GM10266 (cell line): ENCODE measurements at regions not wholly inside any gene's neighbourhood (a gene's known extent, or its start where the extent isn't known, plus 50 kb on each side); places are given as distances from the start of the nearest gene placed in this dataset.

Experiments used
- DNase-seq: peaks from one replicate; pipeline ENCODE4 v3.0.0; 2012; ENCODE audit errors: extremely low spot score
- TF ChIP-seq, protein P1 (sequence below): IDR thresholded peaks from 2 replicates; pipeline ENCODE4 v1.5.1; 2012; ENCODE audit warnings: mild to moderate bottlenecking, low read depth; ENCODE audit not compliant: control insufficient read depth, insufficient read depth; ENCODE audit errors: missing control alignments

DNA sequence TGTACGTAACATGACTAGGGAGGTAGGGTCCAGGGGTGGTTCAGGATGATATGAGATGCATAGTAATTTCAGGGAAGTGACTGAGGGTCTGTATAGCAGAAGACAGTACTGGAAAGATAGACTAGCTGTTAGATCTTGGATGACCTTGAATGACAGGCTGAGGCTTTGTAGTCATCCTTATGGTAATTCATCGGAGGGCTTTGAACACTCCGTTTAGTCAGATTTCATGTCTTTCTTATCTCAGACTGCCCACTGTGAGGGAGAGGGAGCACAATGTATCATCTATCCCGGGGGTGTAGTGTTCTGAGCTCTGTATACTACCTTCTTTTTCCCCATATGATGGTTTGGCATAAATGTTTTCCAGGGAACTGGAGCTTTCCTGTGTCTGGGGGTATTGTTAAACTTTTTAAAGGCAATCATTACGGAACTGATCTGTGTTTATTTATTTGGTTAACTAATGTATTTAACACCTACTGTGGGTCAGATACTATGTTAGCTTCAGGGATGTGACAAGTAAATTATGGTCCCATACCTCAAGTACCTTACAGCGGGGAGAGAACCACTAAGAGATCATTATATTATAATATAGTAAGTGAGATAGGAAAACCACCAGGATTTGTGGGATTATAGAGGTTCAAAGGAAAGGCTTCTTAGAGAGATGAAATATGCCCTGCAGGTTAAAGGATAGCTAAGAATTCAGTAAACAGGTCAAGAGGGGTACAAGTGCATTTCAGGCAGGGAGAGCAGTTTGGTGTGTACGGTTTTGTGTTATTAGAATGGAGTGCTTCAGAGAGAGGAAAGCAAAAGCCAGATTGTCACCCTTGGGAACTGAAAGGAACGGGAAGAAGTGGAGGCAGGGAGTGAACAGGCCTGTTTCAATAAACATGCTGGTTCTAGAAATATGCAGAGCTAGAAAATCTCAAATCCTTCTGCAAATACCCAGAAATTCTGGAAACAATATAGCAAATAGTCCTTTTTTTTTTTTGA is 164.8 kb upstream of the KL start:
- no peak for DNase-seq
- TF ChIP-seq, protein P1, sequence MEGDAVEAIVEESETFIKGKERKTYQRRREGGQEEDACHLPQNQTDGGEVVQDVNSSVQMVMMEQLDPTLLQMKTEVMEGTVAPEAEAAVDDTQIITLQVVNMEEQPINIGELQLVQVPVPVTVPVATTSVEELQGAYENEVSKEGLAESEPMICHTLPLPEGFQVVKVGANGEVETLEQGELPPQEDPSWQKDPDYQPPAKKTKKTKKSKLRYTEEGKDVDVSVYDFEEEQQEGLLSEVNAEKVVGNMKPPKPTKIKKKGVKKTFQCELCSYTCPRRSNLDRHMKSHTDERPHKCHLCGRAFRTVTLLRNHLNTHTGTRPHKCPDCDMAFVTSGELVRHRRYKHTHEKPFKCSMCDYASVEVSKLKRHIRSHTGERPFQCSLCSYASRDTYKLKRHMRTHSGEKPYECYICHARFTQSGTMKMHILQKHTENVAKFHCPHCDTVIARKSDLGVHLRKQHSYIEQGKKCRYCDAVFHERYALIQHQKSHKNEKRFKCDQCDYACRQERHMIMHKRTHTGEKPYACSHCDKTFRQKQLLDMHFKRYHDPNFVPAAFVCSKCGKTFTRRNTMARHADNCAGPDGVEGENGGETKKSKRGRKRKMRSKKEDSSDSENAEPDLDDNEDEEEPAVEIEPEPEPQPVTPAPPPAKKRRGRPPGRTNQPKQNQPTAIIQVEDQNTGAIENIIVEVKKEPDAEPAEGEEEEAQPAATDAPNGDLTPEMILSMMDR = no peak

DNA sequence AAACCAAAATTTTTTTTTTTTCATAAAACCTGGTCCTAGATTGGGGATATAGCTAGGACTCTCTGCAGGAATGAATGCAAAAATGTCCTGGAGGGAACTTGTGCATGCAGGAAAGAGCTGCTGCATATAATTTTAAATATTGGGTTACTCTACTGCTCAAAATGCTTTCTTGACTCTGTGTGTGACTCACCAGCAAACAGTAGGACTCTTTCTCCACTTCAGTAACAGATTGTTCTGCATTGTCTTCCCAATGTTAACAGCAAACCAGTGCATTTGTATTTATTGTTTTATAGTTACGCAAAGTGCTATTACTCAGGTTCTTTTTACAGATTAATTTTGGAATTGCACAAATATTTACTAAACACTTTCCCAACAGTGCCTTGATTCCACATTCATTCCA is 163.7 kb upstream of the KL start:
- TF ChIP-seq, protein P1 = no peak
- DNase-seq = no peak

DNA sequence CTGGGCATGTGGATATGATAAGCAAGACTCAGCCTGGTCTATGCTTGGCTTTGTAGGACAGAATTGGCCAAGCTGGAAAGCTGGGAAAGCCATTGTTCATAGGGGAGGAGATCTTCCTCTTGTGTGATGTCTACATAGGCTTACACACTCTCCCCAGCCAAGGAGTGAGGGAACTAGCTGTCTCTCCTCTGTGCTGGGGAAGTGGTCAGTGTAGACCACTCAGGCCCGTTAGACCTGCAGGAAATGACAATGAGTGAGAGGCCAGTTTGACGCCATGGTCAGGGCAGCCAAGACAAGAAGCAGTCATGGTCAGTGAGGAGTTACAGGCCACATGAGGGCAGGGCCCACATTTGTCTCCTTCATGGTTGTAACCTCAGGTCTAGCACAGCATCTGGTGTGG is 159.1 kb upstream of the KL start:
- TF ChIP-seq, protein P1 = no peak
- no peak for DNase-seq

DNA sequence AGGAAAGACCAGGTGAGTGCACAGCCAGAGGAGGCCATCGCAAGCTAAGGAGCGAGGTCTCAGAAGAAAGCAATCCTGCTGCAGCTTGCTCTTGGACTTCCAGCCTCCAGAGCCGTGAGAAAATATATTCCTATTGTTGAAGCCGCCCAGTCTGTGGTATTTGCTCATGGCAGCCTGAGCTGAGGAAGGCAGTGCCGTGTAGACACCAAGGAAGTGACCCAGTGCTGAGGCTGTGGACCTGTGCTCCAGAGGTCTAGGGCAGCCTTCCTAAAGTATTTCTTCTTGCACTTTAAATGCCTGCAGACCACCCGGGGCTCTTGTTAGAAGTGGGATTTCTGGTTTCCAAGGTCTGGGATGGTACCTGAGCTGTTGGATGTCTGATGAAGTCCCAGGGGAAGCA is 158.5 kb upstream of the KL start:
- no peak for DNase-seq
- TF ChIP-seq, protein P1 = no peak

DNA sequence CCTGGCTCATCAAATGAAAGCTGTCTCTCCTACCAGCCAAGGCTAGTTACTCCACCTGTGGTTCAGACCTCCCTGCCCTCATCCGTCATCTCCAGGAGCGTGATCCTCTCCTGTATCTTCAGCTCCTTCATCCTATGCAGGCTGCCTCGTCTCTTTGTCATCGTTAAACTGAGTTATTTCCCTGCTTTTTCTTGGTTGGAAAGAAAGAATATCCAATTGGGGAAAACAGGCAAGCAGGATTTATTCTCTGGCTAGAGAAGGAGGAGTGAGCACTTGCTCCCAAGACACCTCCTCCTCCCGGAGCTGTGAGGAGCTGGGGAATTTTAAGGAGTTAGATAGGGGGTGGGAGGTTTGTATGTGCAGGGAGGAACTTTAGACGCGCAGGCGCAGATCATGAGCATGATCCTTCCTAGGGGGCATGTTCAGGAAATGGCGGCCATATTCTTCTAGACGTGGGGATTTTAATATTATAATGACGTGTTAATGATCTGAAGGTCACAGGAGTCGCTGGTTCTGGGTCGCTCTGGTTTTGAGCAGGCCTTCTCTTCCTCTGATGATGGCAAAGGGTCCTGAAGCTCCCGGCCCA is 156.4 kb upstream of the KL start:
- TF ChIP-seq, protein P1 = no peak
- no peak for DNase-seq

DNA sequence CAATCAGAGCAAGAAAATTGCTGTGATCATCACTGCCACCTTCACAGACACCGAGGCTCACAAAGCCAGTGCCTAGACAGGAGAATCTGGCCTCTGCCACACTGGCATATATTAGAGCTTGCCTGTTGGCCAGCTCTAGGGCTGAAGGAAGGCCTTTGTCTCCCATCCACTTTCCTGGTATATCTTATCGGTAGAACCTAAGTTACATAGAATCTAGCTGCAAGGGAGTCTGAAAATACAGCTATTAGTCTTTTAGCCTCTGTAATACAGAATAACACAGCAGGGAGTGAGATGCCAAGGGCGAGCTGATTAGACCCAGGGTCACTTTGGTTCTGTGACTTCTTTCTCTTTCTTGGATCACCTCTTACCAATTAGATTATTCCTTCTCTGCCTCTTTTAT is 154.9 kb upstream of the KL start:
- DNase-seq = no peak
- TF ChIP-seq, protein P1 = no peak

DNA sequence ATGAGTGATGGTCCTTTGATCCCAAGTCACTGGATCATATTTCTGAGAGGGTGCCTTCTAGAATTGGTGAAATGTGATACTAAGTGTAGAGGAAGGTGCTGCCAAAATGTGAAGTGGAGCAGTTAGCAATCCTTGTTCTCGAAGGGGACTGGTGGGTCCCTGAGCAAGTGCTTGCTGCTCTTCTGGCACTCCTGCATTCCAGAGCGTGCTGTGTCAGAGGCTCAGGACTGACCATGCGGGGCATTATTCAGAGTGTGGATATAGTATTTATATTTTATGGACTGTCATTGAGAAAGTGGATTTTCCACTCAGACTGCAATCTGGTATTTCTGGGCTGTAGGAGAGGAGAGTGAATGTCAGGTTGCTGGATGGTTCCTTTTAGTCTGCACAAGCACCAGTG is 152.6 kb upstream of the KL start:
- no peak for DNase-seq
- TF ChIP-seq, protein P1 = no peak
